H1 (cell line): ENCODE measurements at regions not wholly inside any gene's neighbourhood (a gene's known extent, or its start where the extent isn't known, plus 50 kb on each side); places are given as distances from the start of the nearest gene placed in this dataset.

ENCODE experiments used
- CTCF ChIA-PET: fragments of 300-600 bp; sonication (Branson Sonifier 250); formaldehyde crosslinking; loops from one replicate; lab custom pipeline; 2021; ENCODE audit not compliant: partially characterized antibody; lab: Charles Lee
- POLR2A ChIA-PET: fragments of 300-600 bp; sonication (Branson Sonifier 250); formaldehyde crosslinking; loops from one replicate; lab custom pipeline; 2021; ENCODE audit warnings: inconsistent platforms; ENCODE audit not compliant: partially characterized antibody; lab: Charles Lee
- DNase-seq, 2 experiments: peaks; one replicate each; pipeline versions ENCODE4 v3.0.0 to v3.0.0-alpha.2; 2010 to 2022; ENCODE audit warnings: low spot score in 2 of 2, low read depth in 1 of 2, mixed read lengths in 1 of 2
- FAIRE-seq: peaks from 2 replicates; lab custom pipeline; 2011; peaks lifted over from hg19 to GRCh38; lab: Jason Lieb, UNC
- H2AFZ ChIP-seq: 2 replicates; pipeline ENCODE4 v1.8.1; 2012; ENCODE audit warnings: low read length, inconsistent platforms
- H2AK5ac ChIP-seq: 2 replicates; pipeline ENCODE4 v1.6.1; 2013; ENCODE audit warnings: low read depth, low read length
- H2BK120ac ChIP-seq: replicated peaks from 2 replicates; pipeline ENCODE3; 2013; ENCODE audit warnings: low read depth, low read length, inconsistent platforms
- H2BK12ac ChIP-seq: 2 replicates; pipeline ENCODE4 v1.6.1; 2013; ENCODE audit warnings: low read depth, low read length
- H2BK15ac ChIP-seq: 2 replicates; pipeline ENCODE4 v1.6.1; 2013; ENCODE audit warnings: low read length
- H2BK20ac ChIP-seq: 2 replicates; pipeline ENCODE4 v1.6.1; 2013; ENCODE audit warnings: low read length
- H2BK5ac ChIP-seq: 2 replicates; pipeline ENCODE4 v1.6.1; 2013; ENCODE audit warnings: low read depth, low read length
- H3K14ac ChIP-seq: 2 replicates; pipeline ENCODE4 v1.6.1; 2013; ENCODE audit warnings: inconsistent platforms; ENCODE audit not compliant: insufficient read length
- H3K18ac ChIP-seq: 2 replicates; pipeline ENCODE4 v1.6.1; 2013; ENCODE audit warnings: low read length; ENCODE audit errors: extremely low read depth
- H3K23ac ChIP-seq: 2 replicates; pipeline ENCODE4 v1.6.1; 2013; ENCODE audit warnings: inconsistent platforms; ENCODE audit not compliant: insufficient read length
- H3K23me2 ChIP-seq: 2 replicates; pipeline ENCODE4 v1.6.1; 2013; ENCODE audit warnings: low read depth, low read length
- H3K27ac ChIP-seq: 2 replicates; pipeline ENCODE4 v1.6.1; 2011; ENCODE audit warnings: low read depth, low read length, inconsistent platforms
- H3K27me3 ChIP-seq, 4 experiments: replicated peaks in 1 of 4; 1 replicate in 1 of 4; 2 replicates in 3 of 4; pipeline versions ENCODE4 v1.6.1 to v1.8.1; 2011 to 2013; ENCODE audit warnings: low read length in 3 of 4, mild to moderate bottlenecking in 3 of 4, inconsistent platforms in 2 of 4, mixed read lengths in 2 of 4, moderate library complexity in 1 of 4; ENCODE audit not compliant: control insufficient read depth in 3 of 4, insufficient read depth in 3 of 4; ENCODE audit errors: extremely low read depth in 1 of 4
- H3K36me3 ChIP-seq, 4 experiments: 2 replicates each; pipeline versions ENCODE4 v1.6.1 to v1.8.1; 2011 to 2013; ENCODE audit warnings: mild to moderate bottlenecking in 4 of 4, low read length in 3 of 4, moderate library complexity in 2 of 4, control low read depth in 1 of 4, inconsistent platforms in 1 of 4; ENCODE audit not compliant: insufficient read depth in 4 of 4, control insufficient read depth in 2 of 4
- H3K4ac ChIP-seq: replicated peaks from 2 replicates; pipeline ENCODE3; 2013; ENCODE audit warnings: low read length, low read depth, mixed read lengths, inconsistent platforms; ENCODE audit not compliant: insufficient read length
- H3K4me1 ChIP-seq, 4 experiments: replicated peaks in 1 of 4; 1 replicate in 1 of 4; 2 replicates in 3 of 4; pipeline versions ENCODE4 v1.6.1 to v1.8.1; 2011 to 2013; ENCODE audit warnings: low read length in 3 of 4, inconsistent platforms in 2 of 4, mixed read lengths in 1 of 4; ENCODE audit not compliant: insufficient read depth in 4 of 4, control insufficient read depth in 3 of 4
- H3K4me2 ChIP-seq, 2 experiments: 2 replicates each; pipeline versions ENCODE4 v1.6.1 to v1.8.1; 2011 to 2013; ENCODE audit warnings: low read depth in 2 of 2, low read length in 2 of 2, control low read depth in 1 of 2, inconsistent platforms in 1 of 2, mild to moderate bottlenecking in 1 of 2; ENCODE audit not compliant: insufficient read depth in 1 of 2
- H3K4me3 ChIP-seq, 4 experiments: fragments of 200-600, 300-600 bp in 1 of 4; sonication (generic), shearing (Covaris generic), sonication (Bioruptor Twin) in 1 of 4; 2 replicates each; pipeline versions ENCODE4 v1.5.1 to v1.8.1; 2011 to 2016; ENCODE audit warnings: low read length in 4 of 4, low read depth in 3 of 4, control low read depth in 2 of 4, inconsistent platforms in 2 of 4, mild to moderate bottlenecking in 2 of 4, mixed read lengths in 1 of 4, moderate library complexity in 1 of 4; ENCODE audit not compliant: insufficient read depth in 2 of 4; ENCODE audit errors: extremely low read depth in 1 of 4
- H3K56ac ChIP-seq: replicated peaks from 2 replicates; pipeline ENCODE3; 2013; ENCODE audit warnings: low read depth, mild to moderate bottlenecking, mixed read lengths, low read length, inconsistent platforms; ENCODE audit not compliant: insufficient read length
- H3K79me1 ChIP-seq: 2 replicates; pipeline ENCODE4 v1.6.1; 2013; ENCODE audit warnings: low read depth, low read length, control low read depth
- H3K79me2 ChIP-seq, 2 experiments: 2 replicates each; pipeline versions ENCODE4 v1.6.1 to v1.8.1; 2012 to 2013; ENCODE audit warnings: low read length in 2 of 2, mild to moderate bottlenecking in 2 of 2, inconsistent platforms in 1 of 2; ENCODE audit not compliant: insufficient read depth in 2 of 2, control insufficient read depth in 1 of 2
- H3K9ac ChIP-seq, 4 experiments: replicated peaks in 1 of 4; 1 replicate in 1 of 4; 2 replicates in 3 of 4; pipeline versions ENCODE4 v1.6.1 to v1.8.1; 2011 to 2013; ENCODE audit warnings: low read depth in 3 of 4, low read length in 3 of 4, control low read depth in 2 of 4, mild to moderate bottlenecking in 2 of 4, moderate library complexity in 2 of 4, inconsistent platforms in 1 of 4; ENCODE audit errors: extremely low read depth in 1 of 4
- H3K9me3 ChIP-seq, 2 experiments: 2 replicates each; pipeline versions ENCODE4 v1.6.1 to v1.8.1; 2012 to 2013; ENCODE audit warnings: mild to moderate bottlenecking in 2 of 2, moderate library complexity in 2 of 2, control low read depth in 1 of 2, inconsistent platforms in 1 of 2, low read depth in 1 of 2, low read length in 1 of 2, mixed read lengths in 1 of 2; ENCODE audit not compliant: insufficient read depth in 2 of 2
- H4K20me1 ChIP-seq, 2 experiments: replicated peaks in 1 of 2; 2 replicates each; pipeline versions ENCODE3 to v1.8.1; 2011 to 2013; ENCODE audit warnings: inconsistent platforms in 2 of 2, low read length in 2 of 2, mild to moderate bottlenecking in 1 of 2; ENCODE audit not compliant: insufficient read depth in 2 of 2, control insufficient read depth in 1 of 2
- H4K5ac ChIP-seq: 2 replicates; pipeline ENCODE4 v1.6.1; 2013; ENCODE audit warnings: low read length, low read depth, mixed read lengths, inconsistent platforms; ENCODE audit not compliant: insufficient read length
- H4K8ac ChIP-seq: 2 replicates; pipeline ENCODE4 v1.8.0; 2013; ENCODE audit warnings: mild to moderate bottlenecking, moderate library complexity, low read length, inconsistent platforms; ENCODE audit not compliant: insufficient read depth; ENCODE audit errors: extremely low read depth
- H4K91ac ChIP-seq: replicated peaks from 2 replicates; pipeline ENCODE3; 2013; ENCODE audit warnings: low read length, mixed read lengths, inconsistent platforms; ENCODE audit not compliant: insufficient read length
- CHD2 ChIP-seq: IDR thresholded peaks from 2 replicates; pipeline ENCODE4 v1.6.1; 2012; ENCODE audit warnings: low read length, improper control_type of control experiment
- GABPA ChIP-seq: IDR thresholded peaks from 2 replicates; pipeline ENCODE4 v1.6.1; 2011; ENCODE audit warnings: mild to moderate bottlenecking, low read length, moderate library complexity, borderline replicate concordance; ENCODE audit not compliant: insufficient read depth
- JUND ChIP-seq: IDR thresholded peaks from 2 replicates; pipeline ENCODE4 v1.6.1; 2011; ENCODE audit warnings: mild to moderate bottlenecking, improper control_type of control experiment, low read length
- KDM4A ChIP-seq: IDR thresholded peaks from one replicate; pipeline ENCODE4 v1.7.1; 2012; ENCODE audit warnings: low read depth, mild to moderate bottlenecking, moderate library complexity, low read length, inconsistent platforms; ENCODE audit not compliant: severe bottlenecking
- PHF8 ChIP-seq: fragments of 200-600 bp; sonication (generic); conservative IDR thresholded peaks from 2 replicates; pipeline ENCODE4 v1.7.1; 2012; ENCODE audit warnings: low read depth, mild to moderate bottlenecking, inconsistent platforms, low read length, moderate library complexity
- SIN3A ChIP-seq, 2 experiments: IDR thresholded peaks in 1 of 2; conservative IDR thresholded peaks in 1 of 2; 2 replicates each; pipeline ENCODE4 v1.6.1; 2011 to 2012; ENCODE audit warnings: low read length in 2 of 2, improper control_type of control experiment in 1 of 2, low read depth in 1 of 2, mild to moderate bottlenecking in 1 of 2
- USF2 ChIP-seq: IDR thresholded peaks from 2 replicates; pipeline ENCODE4 v1.6.1; 2011; ENCODE audit warnings: low read length, improper control_type of control experiment
- WGBS, 2 experiments: shearing (Covaris generic) in 1 of 2; methylation state at CpG; one replicate each; pipeline versions ENCODE4 v1.1.6 to v1.1.7; 2013 to 2015; ENCODE audit warnings: low lambda C conversion rate in 2 of 2, mixed read lengths in 2 of 2, inconsistent platforms in 1 of 2, low coverage in 1 of 2, missing lambda C conversion rate in 1 of 2; ENCODE audit not compliant: insufficient replicate concordance in 2 of 2, insufficient coverage in 1 of 2, insufficient read length in 1 of 2; ENCODE audit errors: extremely low coverage in 1 of 2, missing lambda C conversion rate in 1 of 2; 5-methylcytosine and 5-hydroxymethylcytosine counted together
- TF ChIP-seq, protein P1 (sequence below): IDR thresholded peaks from 2 replicates; pipeline ENCODE4 v1.6.1; 2011; ENCODE audit warnings: low read depth, mild to moderate bottlenecking, low read length; ENCODE audit not compliant: insufficient read depth

GRCh38 chrX:73916931-73917667 is 64.6 kb upstream of the XIST start:
- Histone ChIP-seq H3K14ac (no peak overlapping the region), H2AK5ac (no peak overlapping the region), H3K23me2 (no peaks in the 10 kb centered on the region), H3K4me3 (no peak overlapping the region), H3K27me3 (no peaks in the 10 kb centered on the region), H3K4ac (no peak overlapping the region), H2BK5ac (peak overlapping the region; percentile 63; the same call in 1 of the 2 replicates), H3K4me1 (peaks cover 0 to 12% (median 2%) of the 10 kb centered on the region in 4 experiments; a peak in 1 of 7 replicates), H3K9me3 (no peaks in the 10 kb centered on the region), H3K9ac (no peak overlapping the region), H2BK20ac (peak overlapping the region; percentile 61; the same call in 1 of the 2 replicates), H2BK15ac (no peak overlapping the region)
- FAIRE-seq, result peak; percentile 74
- WGBS, 2 experiments, result 92% methylated on average over 2 of the region's 2 CpGs; no CpG with 5 or more reads in 1 of the 2 experiments
- TF ChIP-seq KDM4A, result no peak
- TF ChIP-seq PHF8, result no peak
- TF ChIP-seq USF2, result no peak
- TF ChIP-seq SIN3A (conservative IDR thresholded peaks at IDR 0.05 in 1 of 2, IDR thresholded peaks at IDR 0.05 in 1 of 2; ENCODE audit: low read depth in 1 of 2, low read length in 2 of 2), result no peak
- TF ChIP-seq JUND, result 0 out of 2 replicates have a peak, but pooled peaks have one; percentile 8
- TF ChIP-seq CHD2, result no peak
- no peak for TF ChIP-seq GABPA
- TF ChIP-seq, protein P1, sequence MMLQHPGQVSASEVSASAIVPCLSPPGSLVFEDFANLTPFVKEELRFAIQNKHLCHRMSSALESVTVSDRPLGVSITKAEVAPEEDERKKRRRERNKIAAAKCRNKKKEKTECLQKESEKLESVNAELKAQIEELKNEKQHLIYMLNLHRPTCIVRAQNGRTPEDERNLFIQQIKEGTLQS, result no peak
- TF ChIP-seq, all 59 proteins: peak for 1
- CTCF ChIA-PET, result interaction anchor here (1.4 kb wide), 1 partner anchor 8 kb away, joined by 5 read pairs; no protein-coding TSS in a partner anchor
- Histone ChIP-seq H3K79me1 (no peaks in the 10 kb centered on the region), H3K36me3 (no peaks in the 10 kb centered on the region), H4K5ac (no peak overlapping the region), H3K23ac (no peak overlapping the region), H3K79me2 (no peaks in the 10 kb centered on the region), H4K91ac (no peak overlapping the region), H2BK12ac (no peak overlapping the region), H4K8ac (no peak overlapping the region), H2AFZ (no peak overlapping the region), H2BK120ac (no peak overlapping the region), H4K20me1 (no peaks in the 10 kb centered on the region), H3K27ac (no peak overlapping the region), H3K4me2 (no peak overlapping the region), H3K18ac (no peak overlapping the region; the same call in 1 of the 2 replicates), H3K56ac (no peak overlapping the region)
- peak in 1 of 2 experiments; percentile 2 for DNase-seq
- POLR2A ChIA-PET, result interaction anchor here (0.9 to 1.1 kb wide), 2 partner anchors 26 to 49 kb away, joined by 3 read pairs; no protein-coding TSS in a partner anchor
